GM12878 (cell line): ENCODE measurements at regions not wholly inside any gene's neighbourhood (a gene's known extent, or its start where the extent isn't known, plus 50 kb on each side); places are given as distances from the start of the nearest gene placed in this dataset.

ENCODE experiments used
- ATAC-seq: fragments of 200-7000 bp; cut with Tn5 transposase; 3 replicates; pipeline ENCODE4 v1.9.1; 2020; ENCODE audit warnings: mild to moderate bottlenecking, moderate library complexity
- BruUV-seq: library from RNA; stranded (reverse); fragments of 400-500 nt; replicated peaks from 2 replicates; lab custom pipeline; 2021; lab: Mats Ljungman, UMichigan
- CTCF ChIA-PET: fragments of 300-600 bp; sonication (Branson Sonifier 250); formaldehyde crosslinking; extraction: SDS; loops from one replicate; lab custom pipeline; 2021; ENCODE audit warnings: inconsistent platforms; lab: Yijun Ruan, JAX
- POLR2A ChIA-PET: fragments of 350-600 bp; formaldehyde crosslinking; extraction: SDS; loops from one replicate; lab custom pipeline; 2021; ENCODE audit warnings: inconsistent platforms; lab: Charles Lee
- RAD21 ChIA-PET: fragments of 300-600 bp; sonication (Branson Sonifier 250); formaldehyde crosslinking; loops from one replicate; lab custom pipeline; 2023; ENCODE audit warnings: antibody characterized with exemption; ENCODE audit not compliant: unreplicated experiment; lab: Charles Lee
- SMC1A ChIA-PET: fragments of 300-600 bp; sonication (Branson Sonifier 250); formaldehyde crosslinking; loops from one replicate; lab custom pipeline; 2023; ENCODE audit not compliant: unreplicated experiment, uncharacterized antibody; lab: Charles Lee
- DNase-seq: peaks from one replicate; pipeline ENCODE4 v3.0.0-alpha.2; 2011; ENCODE audit warnings: low read depth, low spot score
- FAIRE-seq: peaks from 3 replicates; lab custom pipeline; 2011; peaks lifted over from hg19 to GRCh38; lab: Jason Lieb, UNC
- H2AFZ ChIP-seq: 2 replicates; pipeline ENCODE4 v1.6.0; 2011; ENCODE audit warnings: low read depth, low read length, control low read depth; ENCODE audit not compliant: control insufficient read depth
- H3K27ac ChIP-seq: 2 replicates; pipeline ENCODE4 v1.5.1; 2011; ENCODE audit warnings: control low read depth; ENCODE audit not compliant: control insufficient read depth, insufficient read depth
- H3K27me3 ChIP-seq, 2 experiments: replicated peaks in 1 of 2; 2 replicates each; pipeline versions ENCODE4 v1.6.0 to v1.6.1; 2011; ENCODE audit warnings: low read length in 1 of 2; ENCODE audit not compliant: control insufficient read depth in 2 of 2, insufficient read depth in 2 of 2
- H3K36me3 ChIP-seq, 2 experiments: 2 replicates each; pipeline ENCODE4 v1.5.1; 2011; ENCODE audit warnings: low read length in 1 of 2; ENCODE audit not compliant: control insufficient read depth in 2 of 2, insufficient read depth in 2 of 2
- H3K4me1 ChIP-seq: 2 replicates; pipeline ENCODE4 v1.6.1; 2011; ENCODE audit warnings: mild to moderate bottlenecking, low read length, moderate library complexity, mixed read lengths; ENCODE audit not compliant: control insufficient read depth, insufficient read depth
- H3K4me2 ChIP-seq: 2 replicates; pipeline ENCODE4 v1.6.0; 2011; ENCODE audit warnings: control low read depth; ENCODE audit not compliant: control insufficient read depth, insufficient read depth
- H3K4me3 ChIP-seq: fragments of 200-600 bp; sonication (generic); 2 replicates; pipeline ENCODE4 v1.5.1; 2016
- H3K79me2 ChIP-seq: 2 replicates; pipeline ENCODE4 v1.6.0; 2011; ENCODE audit warnings: low read length; ENCODE audit not compliant: control insufficient read depth, insufficient read depth
- H3K9ac ChIP-seq: 2 replicates; pipeline ENCODE4 v1.8.0; 2011; ENCODE audit warnings: low read length, control low read depth, mixed read lengths; ENCODE audit not compliant: control insufficient read depth, insufficient read depth
- H3K9me3 ChIP-seq: replicated peaks from 3 replicates; pipeline ENCODE4 v1.5.1; 2011; ENCODE audit warnings: mild to moderate bottlenecking, low read length; ENCODE audit not compliant: control insufficient read depth, insufficient read depth
- H4K20me1 ChIP-seq: 2 replicates; pipeline ENCODE4 v1.6.0; 2011; ENCODE audit not compliant: control insufficient read depth, insufficient read depth
- BHLHE40 ChIP-seq, 2 experiments: fragments of 450-650 bp in 1 of 2; IDR thresholded peaks; 2 replicates each; pipeline ENCODE4 v1.6.1; 2011 to 2017; ENCODE audit warnings: low read depth in 2 of 2, borderline replicate concordance in 1 of 2, improper control_type of control experiment in 1 of 2, low read length in 1 of 2, mild to moderate bottlenecking in 1 of 2
- CBX3 ChIP-seq: fragments of 200-600 bp; sonication (generic); IDR thresholded peaks from 2 replicates; pipeline ENCODE4 v1.6.1; 2016; ENCODE audit warnings: low read depth, borderline replicate concordance
- CHD4 ChIP-seq: fragments of 200-600 bp; sonication (generic); IDR thresholded peaks from 2 replicates; pipeline ENCODE4 v1.6.1; 2016; ENCODE audit warnings: mild to moderate bottlenecking
- EP300 ChIP-seq, 2 experiments: fragments of 150-350 bp in 1 of 2; IDR thresholded peaks; 2 replicates each; pipeline ENCODE4 v1.6.1; 2011 to 2012; ENCODE audit warnings: low read depth in 2 of 2, low read length in 2 of 2, borderline replicate concordance in 1 of 2, improper control_type of control experiment in 1 of 2, inconsistent platforms in 1 of 2; ENCODE audit not compliant: control insufficient read depth in 1 of 2
- MAX ChIP-seq: IDR thresholded peaks from 2 replicates; pipeline ENCODE4 v1.6.1; 2012; ENCODE audit warnings: low read depth, low read length, improper control_type of control experiment
- MYB ChIP-seq: fragments of 150-350 bp; IDR thresholded peaks from 2 replicates; pipeline ENCODE4 v1.6.1; 2014; ENCODE audit warnings: mild to moderate bottlenecking, low read depth, low read length, borderline replicate concordance
- NFIC ChIP-seq: IDR thresholded peaks from 2 replicates; pipeline ENCODE4 v1.6.1; 2012; ENCODE audit warnings: low read depth, mild to moderate bottlenecking, inconsistent platforms, low read length, moderate library complexity
- PAX8 ChIP-seq: fragments of 450-650 bp; IDR thresholded peaks from 2 replicates; pipeline ENCODE4 v1.6.1; 2017; ENCODE audit warnings: mild to moderate bottlenecking, moderate library complexity
- PML ChIP-seq: IDR thresholded peaks from 2 replicates; pipeline ENCODE4 v1.6.1; 2012; ENCODE audit warnings: low read length, inconsistent platforms
- RUNX3 ChIP-seq: IDR thresholded peaks from 2 replicates; pipeline ENCODE4 v1.6.1; 2012; ENCODE audit warnings: low read length, inconsistent platforms
- USF2 ChIP-seq: IDR thresholded peaks from 2 replicates; pipeline ENCODE4 v1.6.1; 2011; ENCODE audit warnings: low read depth, low read length, improper control_type of control experiment, borderline replicate concordance
- ZBTB11 ChIP-seq: fragments of 450-650 bp; formaldehyde crosslinking; IDR thresholded peaks from 2 replicates; pipeline ENCODE4 v1.5.0; 2022; ENCODE audit warnings: mild to moderate bottlenecking, missing genetic modification characterization
- ZBTB40 ChIP-seq: fragments of 450-650 bp; IDR thresholded peaks from 2 replicates; pipeline ENCODE4 v1.6.1; 2016; ENCODE audit warnings: mild to moderate bottlenecking, moderate library complexity, borderline replicate concordance
- WGBS: methylation state at CpG from one replicate; pipeline ENCODE4 v1.1.6; 2016; ENCODE audit warnings: low lambda C conversion rate; ENCODE audit not compliant: insufficient replicate concordance, insufficient coverage; ENCODE audit errors: missing lambda C conversion rate; 5-methylcytosine and 5-hydroxymethylcytosine counted together
- in situ Hi-C: fragments of 300-500 bp; cut with MboI; formaldehyde crosslinking; loops from 9 replicates; pipeline ENCODE4 v1.14.3; 2018; ENCODE audit warnings: mixed read lengths
- intact Hi-C: fragments of 100-400 bp; cut with micrococcal nuclease; formaldehyde crosslinking; loops from one replicate; pipeline ENCODE4 v1.14.2; 2022; ENCODE audit not compliant: unreplicated experiment

- TF ChIP-seq ZBTB11 (CRISPR knock-in tag) (no peak), RUNX3 (no peak), BHLHE40 (IDR thresholded peaks at IDR 0.05; ENCODE audit: borderline replicate concordance in 1 of 2, low read depth in 2 of 2, low read length in 1 of 2) (no peak), PML (no peak), NFIC (peak; percentile 31; the same call in 1 of the 2 replicates), MYB (no peak)
Measured at GRCh38 chr21:43298546-43299440, 128.1 kb downstream of the SIK1 start (continued).

- ChIA-PET POLR2A (no interaction called here), SMC1A (no interaction called here), CTCF (no interaction called here), RAD21 (no interaction called here)
- Histone ChIP-seq H4K20me1 (no peaks in the 10 kb centered on the region), H3K27ac (no peak overlapping the region), H3K79me2 (no peaks in the 10 kb centered on the region), H3K4me1 (no peaks in the 10 kb centered on the region), H2AFZ (no peak overlapping the region), H3K9me3 (peaks cover 5% of the 10 kb centered on the region; the same call in 2 of the 3 replicates), H3K36me3 (no peaks in the 10 kb centered on the region), H3K4me2 (no peak overlapping the region), H3K9ac (no peak overlapping the region), H3K27me3 (peaks cover 1 to 6% of the 10 kb centered on the region in 2 experiments; a peak in 3 of 4 replicates), H3K4me3 (no peak overlapping the region)
- 63% methylated on average over 11 of the region's 11 CpGs for WGBS
- intact Hi-C loops: no loop called here
- ATAC-seq (no peak), DNase-seq (no peak), FAIRE-seq (no peak)
- no TSS peak for BruUV-seq
- in situ Hi-C loops: no loop called here
- TF ChIP-seq CBX3 (no peak), USF2 (no peak), PAX8 (no peak), ZBTB40 (no peak), MAX (no peak), CHD4 (no peak), EP300 (IDR thresholded peaks at IDR 0.05; ENCODE audit: borderline replicate concordance in 1 of 2, control insufficient read depth in 1 of 2, low read depth in 2 of 2, low read length in 2 of 2) (no peak)
Measured at GRCh38 chr21:43297989-43298388, 128.9 kb downstream of the SIK1 start.
